IPS DF 6.9 (cell line): ENCODE measurements at regions not wholly inside any gene's neighbourhood (a gene's known extent, or its start where the extent isn't known, plus 50 kb on each side); places are given as distances from the start of the nearest gene placed in this dataset.
"Not testable (repeated sequence)": the region's sequence is repeated elsewhere in the genome, so short reads cannot be mapped to it uniquely, and the experiment has no call there.

Experiments
- DNase-seq: peaks from one replicate; pipeline ENCODE4 v3.0.0-alpha.2; 2013; ENCODE audit warnings: low read depth, low spot score
- H3K27ac ChIP-seq: one replicate; pipeline ENCODE4 v1.5.1; 2013; ENCODE audit warnings: low read length, control low read depth
- H3K27me3 ChIP-seq: 2 replicates; pipeline ENCODE4 v1.6.1; 2013; ENCODE audit warnings: mild to moderate bottlenecking, low read length; ENCODE audit not compliant: control insufficient read depth, insufficient read depth
- H3K36me3 ChIP-seq: 2 replicates; pipeline ENCODE4 v1.6.1; 2013; ENCODE audit warnings: low read length; ENCODE audit not compliant: control insufficient read depth, insufficient read depth
- H3K4me1 ChIP-seq: 2 replicates; pipeline ENCODE4 v1.6.1; 2013; ENCODE audit warnings: low read length; ENCODE audit not compliant: control insufficient read depth, insufficient read depth
- H3K4me3 ChIP-seq: 2 replicates; pipeline ENCODE4 v1.5.1; 2013; ENCODE audit warnings: mild to moderate bottlenecking, low read length
- H3K9me3 ChIP-seq: 2 replicates; pipeline ENCODE4 v1.6.1; 2013; ENCODE audit warnings: low read length, inconsistent platforms; ENCODE audit not compliant: control insufficient read depth, insufficient read depth
- WGBS: extraction: QIAGEN DNeasy Blood & Tissue Kit; methylation state at CpG from one replicate; pipeline ENCODE4 v1.1.7; 2013; ENCODE audit warnings: mixed read lengths, missing lambda C conversion rate; ENCODE audit not compliant: insufficient read length, insufficient coverage; 5-methylcytosine and 5-hydroxymethylcytosine counted together

- H3K4me3 ChIP-seq, result no peak overlapping the region
- peak; percentile 13 for DNase-seq
- no peaks in the 10 kb centered on the region for H3K9me3 ChIP-seq
- no peaks in the 10 kb centered on the region for H3K27me3 ChIP-seq
- no CpG with 5 or more reads among the region's 10 CpGs for WGBS
- H3K36me3 ChIP-seq, result no peaks in the 10 kb centered on the region
- H3K27ac ChIP-seq, result no peak overlapping the region
- H3K4me1 ChIP-seq, result no peaks in the 10 kb centered on the region
Observed at GRCh38 chr4:189124149-189124758, 816.4 kb upstream of the FRG1 start.

- no CpG with 5 or more reads among the region's 4 CpGs for WGBS
- Histone ChIP-seq H3K9me3 (no peaks in the 10 kb centered on the region), H3K4me1 (no peaks in the 10 kb centered on the region), H3K27me3 (no peaks in the 10 kb centered on the region), H3K4me3 (no peak overlapping the region), H3K36me3 (no peaks in the 10 kb centered on the region), H3K27ac (no peak overlapping the region)
- no peak for DNase-seq
Observed at GRCh38 chr4:189124791-189125190, 815.9 kb upstream of the FRG1 start.

DNA sequence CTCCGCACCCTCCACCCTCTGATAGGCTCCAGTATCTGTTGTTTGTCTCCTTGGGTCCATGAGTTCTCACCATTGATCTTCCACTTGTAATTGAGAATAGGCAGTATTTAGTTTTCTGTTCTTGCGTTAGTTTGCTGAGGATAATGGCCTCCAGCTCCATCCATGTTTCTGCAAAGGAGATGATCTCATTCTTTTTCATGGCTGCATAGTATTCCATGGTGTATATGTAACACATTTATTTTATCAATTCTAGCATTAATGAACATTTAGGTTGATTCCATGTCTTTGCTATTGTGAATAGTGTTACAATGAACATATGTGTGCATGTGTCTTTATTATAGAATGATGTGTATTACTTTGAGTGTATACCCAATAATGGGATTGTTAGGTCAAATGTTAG lies 814.6 kb upstream of the FRG1 start:
- no CpG with 5 or more reads among the region's 2 CpGs for WGBS
- H3K4me1 ChIP-seq, result no peaks in the 10 kb centered on the region
- no peak overlapping the region for H3K4me3 ChIP-seq
- no peaks in the 10 kb centered on the region for H3K27me3 ChIP-seq
- H3K36me3 ChIP-seq, result no peaks in the 10 kb centered on the region
- H3K9me3 ChIP-seq, result no peaks in the 10 kb centered on the region
- DNase-seq, result no peak
- H3K27ac ChIP-seq, result no peak overlapping the region

- H3K4me1 ChIP-seq, result no peaks in the 10 kb centered on the region
- DNase-seq, result no peak
- H3K27me3 ChIP-seq, result no peaks in the 10 kb centered on the region
- H3K9me3 ChIP-seq, result no peaks in the 10 kb centered on the region
- no peak overlapping the region for H3K4me3 ChIP-seq
- H3K27ac ChIP-seq, result no peak overlapping the region
- WGBS, result no CpG with 5 or more reads among the region's 4 CpGs
- no peaks in the 10 kb centered on the region for H3K36me3 ChIP-seq
Observed at GRCh38 chr4:189128341-189128740, 812.3 kb upstream of the FRG1 start.

DNA sequence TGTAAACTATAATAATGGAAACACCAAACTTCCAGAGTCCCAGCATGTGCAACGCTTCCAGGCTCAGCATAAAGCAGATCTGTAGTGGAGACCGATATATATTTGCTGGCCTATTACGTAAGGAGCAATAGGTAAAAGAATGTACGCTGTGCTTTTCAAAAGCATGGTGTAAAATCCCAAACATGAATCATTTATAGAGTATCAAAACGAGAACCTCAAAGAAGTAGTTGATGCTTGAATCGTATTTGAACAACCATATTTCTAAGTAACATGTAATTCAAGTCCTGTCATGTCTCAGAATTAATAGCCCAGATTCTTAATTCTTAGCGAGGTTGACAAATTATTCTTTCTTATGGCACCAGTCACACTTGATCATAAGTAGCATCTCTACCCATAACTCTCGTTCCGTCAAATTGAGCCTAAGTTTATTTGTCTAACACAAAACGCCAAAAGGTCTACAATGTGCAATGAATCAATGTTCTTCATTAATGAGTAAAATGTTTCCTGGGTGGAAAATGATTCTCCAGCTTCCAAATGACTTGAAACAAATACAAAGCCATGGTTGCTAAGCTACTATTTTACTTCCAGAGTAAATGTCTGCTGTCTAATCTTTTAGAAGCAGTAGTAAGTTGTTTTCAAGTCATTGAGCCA lies 811.5 kb upstream of the FRG1 start:
- no CpG with 5 or more reads among the region's 10 CpGs for WGBS
- Histone ChIP-seq H3K27me3 (no peaks in the 10 kb centered on the region), H3K4me1 (no peaks in the 10 kb centered on the region), H3K9me3 (no peaks in the 10 kb centered on the region), H3K36me3 (no peaks in the 10 kb centered on the region), H3K27ac (no peak overlapping the region), H3K4me3 (no peak overlapping the region)
- no peak for DNase-seq

DNA sequence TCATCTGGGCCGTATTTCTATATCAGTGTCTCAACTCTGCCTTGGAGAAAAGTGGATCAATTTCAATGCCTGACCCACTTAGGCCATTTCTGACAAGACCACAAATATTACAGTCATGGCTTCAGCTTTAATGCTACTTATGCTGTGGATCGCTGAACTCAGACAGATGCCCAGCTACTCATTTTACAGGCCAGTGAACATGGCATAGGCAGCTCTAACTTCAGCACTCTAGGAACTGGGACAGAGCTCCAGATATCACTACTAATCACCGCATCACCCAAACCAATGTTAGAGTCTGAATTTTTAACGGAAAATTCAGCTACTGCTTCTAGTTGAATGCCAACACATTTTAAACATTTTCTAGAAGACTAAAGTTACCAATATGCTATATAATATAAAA lies 809.6 kb upstream of the FRG1 start:
- no peaks in the 10 kb centered on the region for H3K9me3 ChIP-seq
- no CpG with 5 or more reads among the region's 4 CpGs for WGBS
- no peaks in the 10 kb centered on the region for H3K27me3 ChIP-seq
- no peak overlapping the region for H3K27ac ChIP-seq
- H3K4me3 ChIP-seq, result no peak overlapping the region
- no peak for DNase-seq
- H3K36me3 ChIP-seq, result no peaks in the 10 kb centered on the region
- no peaks in the 10 kb centered on the region for H3K4me1 ChIP-seq

DNA sequence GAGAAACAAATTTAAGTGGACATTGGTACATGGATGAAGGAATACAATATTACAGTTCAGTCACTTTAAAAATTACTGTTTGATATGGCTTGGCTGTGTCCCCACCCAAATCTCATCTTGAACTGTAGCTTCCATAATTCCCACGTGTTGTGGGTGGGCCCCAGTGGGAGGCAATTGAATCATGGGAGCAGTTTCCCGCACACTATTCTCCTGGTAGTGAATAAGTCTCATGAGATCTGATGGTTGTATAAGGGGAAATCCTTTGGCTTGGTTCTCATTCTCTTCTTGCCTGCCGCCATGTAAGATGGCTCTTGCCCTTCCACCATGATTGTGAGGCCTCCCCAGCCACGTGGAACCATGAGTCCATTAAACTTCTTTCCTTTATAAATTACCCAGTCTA lies 804.2 kb upstream of the FRG1 start:
- Histone ChIP-seq H3K36me3 (no peaks in the 10 kb centered on the region), H3K9me3 (no peaks in the 10 kb centered on the region), H3K4me3 (no peak overlapping the region), H3K27ac (no peak overlapping the region), H3K27me3 (no peaks in the 10 kb centered on the region), H3K4me1 (no peaks in the 10 kb centered on the region)
- DNase-seq, result no peak
- no CpG with 5 or more reads among the region's 4 CpGs for WGBS

GRCh38 chr4:189143263-189143952 lies 797.3 kb upstream of the FRG1 start:
- no peaks in the 10 kb centered on the region for H3K27me3 ChIP-seq
- no peak overlapping the region for H3K4me3 ChIP-seq
- H3K27ac ChIP-seq, result no peak overlapping the region
- DNase-seq, result no peak
- no peaks in the 10 kb centered on the region for H3K36me3 ChIP-seq
- no CpG with 5 or more reads among the region's 6 CpGs for WGBS
- H3K4me1 ChIP-seq, result no peaks in the 10 kb centered on the region
- H3K9me3 ChIP-seq, result no peaks in the 10 kb centered on the region

DNA sequence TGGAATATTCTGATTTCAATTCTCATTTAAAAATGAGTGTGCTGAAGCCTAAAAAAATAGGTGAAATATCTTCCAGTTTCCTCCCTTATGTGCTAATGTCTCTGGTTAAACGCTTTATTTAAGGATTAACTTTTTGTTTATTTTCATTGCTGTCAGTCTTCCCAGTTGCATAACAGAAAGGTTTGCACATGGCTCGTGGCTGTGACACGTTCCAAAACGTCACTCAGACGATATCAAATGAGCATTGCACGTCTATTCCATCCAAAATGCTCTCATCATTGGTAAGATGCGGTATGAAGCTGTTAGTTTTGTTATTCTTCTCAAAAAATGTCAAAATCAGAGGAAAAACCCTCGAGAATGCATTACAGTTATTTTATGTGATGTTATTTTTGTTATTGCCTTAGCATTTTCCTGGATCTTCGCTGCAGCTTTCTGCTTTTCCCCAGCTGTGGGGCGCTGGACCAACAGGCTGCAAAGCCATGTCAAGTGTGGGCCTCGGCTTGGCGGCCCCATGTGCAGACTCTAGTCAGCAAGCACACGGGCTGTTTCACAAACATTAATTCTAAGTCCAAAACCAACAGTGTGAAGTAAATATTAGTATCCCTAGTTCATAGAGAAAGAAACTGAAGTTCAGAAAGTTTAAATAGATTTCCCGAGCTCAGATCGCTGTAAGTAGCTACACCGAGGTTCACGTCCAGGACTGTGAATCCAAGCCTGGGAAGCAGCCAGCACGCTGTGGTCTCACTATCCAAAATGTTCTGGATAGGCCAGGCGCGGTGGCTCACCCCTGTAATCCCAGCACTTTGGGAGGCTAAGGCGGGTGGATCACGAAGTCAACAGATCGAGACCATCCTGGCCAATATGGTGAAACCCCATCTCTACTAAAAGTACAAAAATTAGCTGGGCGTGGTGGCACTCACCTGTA lies 793.4 kb upstream of the FRG1 start:
- Histone ChIP-seq H3K4me1 (no peaks in the 10 kb centered on the region), H3K9me3 (no peaks in the 10 kb centered on the region), H3K27me3 (no peaks in the 10 kb centered on the region), H3K36me3 (no peaks in the 10 kb centered on the region), H3K4me3 (no peak overlapping the region), H3K27ac (no peak overlapping the region)
- WGBS, result no CpG with 5 or more reads among the region's 24 CpGs
- no peak for DNase-seq

- not testable (repeated sequence) for DNase-seq, H3K9me3 ChIP-seq, H3K4me1 ChIP-seq, H3K4me3 ChIP-seq, H3K27ac ChIP-seq, H3K36me3 ChIP-seq, H3K27me3 ChIP-seq
- WGBS, result no CpG with 5 or more reads among the region's 13 CpGs
Observed at GRCh38 chr4:189155083-189155482, 785.6 kb upstream of the FRG1 start.
